Lower leg skin (tissue), 4 donors: ENCODE measurements at regions not wholly inside any gene's neighbourhood (a gene's known extent, or its start where the extent isn't known, plus 50 kb on each side); places are given as distances from the start of the nearest gene placed in this dataset.

Experiments used
- DNase-seq, 2 donors: peaks; one replicate each; pipeline ENCODE4 v3.0.0-alpha.2; 2019; ENCODE audit warnings: low spot score in 2 of 2
- H3K4me3 ChIP-seq: fragments of 200-600 bp; sonication (generic); 2 replicates; pipeline ENCODE4 v1.5.1; 2017; ENCODE audit warnings: mild to moderate bottlenecking, low read depth; ENCODE audit not compliant: poor library complexity, severe bottlenecking
- POLR2A ChIP-seq, 2 donors: fragments of 450-650 bp; IDR thresholded peaks; one replicate each; pipeline ENCODE4 v1.6.1; 2016 to 2017; ENCODE audit warnings: antibody characterized with exemption in 2 of 2, mild to moderate bottlenecking in 1 of 2, moderate library complexity in 1 of 2
- WGBS, 2 donors: methylation state at CpG; one replicate each; pipeline ENCODE4 v1.1.5; 2018; 5-methylcytosine and 5-hydroxymethylcytosine counted together
- intact Hi-C: fragments of 100-400 bp; cut with DNase I; formaldehyde crosslinking; loops from one replicate; pipeline ENCODE4 v1.15.0; 2023; ENCODE audit warnings: low total_unique reads
- TF ChIP-seq, protein P1 (sequence below), 3 donors: fragments of 450-650 bp; IDR thresholded peaks; one replicate each; pipeline ENCODE4 v1.5.1; 2016; ENCODE audit warnings: antibody characterized with exemption in 3 of 3, mild to moderate bottlenecking in 3 of 3, moderate library complexity in 2 of 3

DNA sequence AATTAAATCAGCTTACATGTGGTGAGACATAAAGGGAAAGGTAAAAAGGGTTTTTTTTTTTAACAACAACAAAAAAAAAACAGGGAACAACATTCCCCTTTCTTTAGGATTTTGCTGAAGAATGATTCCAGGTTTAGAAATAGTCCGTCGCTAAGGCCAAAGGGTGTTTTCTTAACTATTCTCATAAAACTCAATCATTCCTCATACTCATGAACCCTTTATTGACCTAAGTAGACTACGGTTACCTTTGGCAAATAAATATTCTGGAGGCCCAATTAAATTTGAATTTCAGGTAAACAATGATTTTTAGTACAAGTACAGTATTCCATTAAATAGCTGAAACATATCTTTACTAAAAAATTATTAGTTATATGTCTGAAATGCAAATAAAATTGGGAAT, 55.6 kb upstream of the CCNG1 start:
- TF ChIP-seq, protein P1, sequence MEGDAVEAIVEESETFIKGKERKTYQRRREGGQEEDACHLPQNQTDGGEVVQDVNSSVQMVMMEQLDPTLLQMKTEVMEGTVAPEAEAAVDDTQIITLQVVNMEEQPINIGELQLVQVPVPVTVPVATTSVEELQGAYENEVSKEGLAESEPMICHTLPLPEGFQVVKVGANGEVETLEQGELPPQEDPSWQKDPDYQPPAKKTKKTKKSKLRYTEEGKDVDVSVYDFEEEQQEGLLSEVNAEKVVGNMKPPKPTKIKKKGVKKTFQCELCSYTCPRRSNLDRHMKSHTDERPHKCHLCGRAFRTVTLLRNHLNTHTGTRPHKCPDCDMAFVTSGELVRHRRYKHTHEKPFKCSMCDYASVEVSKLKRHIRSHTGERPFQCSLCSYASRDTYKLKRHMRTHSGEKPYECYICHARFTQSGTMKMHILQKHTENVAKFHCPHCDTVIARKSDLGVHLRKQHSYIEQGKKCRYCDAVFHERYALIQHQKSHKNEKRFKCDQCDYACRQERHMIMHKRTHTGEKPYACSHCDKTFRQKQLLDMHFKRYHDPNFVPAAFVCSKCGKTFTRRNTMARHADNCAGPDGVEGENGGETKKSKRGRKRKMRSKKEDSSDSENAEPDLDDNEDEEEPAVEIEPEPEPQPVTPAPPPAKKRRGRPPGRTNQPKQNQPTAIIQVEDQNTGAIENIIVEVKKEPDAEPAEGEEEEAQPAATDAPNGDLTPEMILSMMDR (IDR thresholded peaks at IDR 0.05) = no peak
- TF ChIP-seq POLR2A (IDR thresholded peaks at IDR 0.05) = no peak
- no peak overlapping the region for H3K4me3 ChIP-seq
- intact Hi-C loops = no loop called here
- no peak for DNase-seq
- 85 to 90% methylated on average over 3 of the region's 3 CpGs for WGBS, 2 donors

DNA sequence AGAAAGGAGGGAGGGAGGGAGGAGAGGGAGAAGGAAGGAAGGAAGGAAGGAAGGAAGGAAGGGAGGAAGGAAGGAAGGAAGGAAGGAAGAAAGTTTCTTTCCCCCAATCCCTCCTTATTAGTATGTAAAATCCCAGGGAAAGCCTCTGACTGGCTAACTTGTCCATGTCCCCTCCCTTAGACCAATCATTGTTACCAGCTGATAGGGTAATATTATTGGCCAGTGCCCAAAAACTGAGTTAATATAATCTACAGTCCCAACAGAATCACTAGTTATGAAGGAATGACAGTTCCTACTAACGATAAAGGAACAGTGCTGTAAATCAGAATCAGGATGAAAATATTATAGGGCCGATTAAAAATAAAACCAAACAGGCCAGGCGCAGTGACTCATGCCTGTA, 53.6 kb upstream of the CCNG1 start:
- 86% methylated on average over 3 of the region's 3 CpGs for WGBS, 2 donors
- no peak for TF ChIP-seq POLR2A (IDR thresholded peaks at IDR 0.05)
- TF ChIP-seq, protein P1 (IDR thresholded peaks at IDR 0.05) = no peak
- no peak for DNase-seq
- no peak overlapping the region for H3K4me3 ChIP-seq
- intact Hi-C loops = no loop called here

DNA sequence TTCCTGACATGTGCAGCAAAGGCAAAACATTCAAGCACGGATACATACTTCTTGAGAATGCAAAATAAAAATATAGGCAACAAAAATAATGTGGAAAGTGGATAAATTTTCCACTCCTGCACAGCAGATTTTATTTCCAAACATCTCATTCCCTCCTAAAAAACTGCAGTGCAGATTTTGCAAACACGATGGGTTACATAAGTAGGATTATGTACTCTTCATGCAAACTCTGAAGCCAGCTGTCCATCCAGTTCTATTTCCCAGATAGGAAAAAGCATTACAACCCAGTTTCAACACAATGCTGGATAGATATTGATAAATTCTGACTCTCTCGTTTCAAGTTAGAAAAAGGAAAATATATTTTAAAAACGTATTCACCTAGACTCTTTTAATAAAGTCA, 52.7 kb upstream of the CCNG1 start:
- no peak for DNase-seq
- TF ChIP-seq, protein P1 (IDR thresholded peaks at IDR 0.05) = no peak
- TF ChIP-seq POLR2A (IDR thresholded peaks at IDR 0.05) = no peak
- H3K4me3 ChIP-seq = no peak overlapping the region
- intact Hi-C loops = no loop called here
- 61% methylated on average over 4 of the region's 4 CpGs for WGBS, 2 donors

DNA sequence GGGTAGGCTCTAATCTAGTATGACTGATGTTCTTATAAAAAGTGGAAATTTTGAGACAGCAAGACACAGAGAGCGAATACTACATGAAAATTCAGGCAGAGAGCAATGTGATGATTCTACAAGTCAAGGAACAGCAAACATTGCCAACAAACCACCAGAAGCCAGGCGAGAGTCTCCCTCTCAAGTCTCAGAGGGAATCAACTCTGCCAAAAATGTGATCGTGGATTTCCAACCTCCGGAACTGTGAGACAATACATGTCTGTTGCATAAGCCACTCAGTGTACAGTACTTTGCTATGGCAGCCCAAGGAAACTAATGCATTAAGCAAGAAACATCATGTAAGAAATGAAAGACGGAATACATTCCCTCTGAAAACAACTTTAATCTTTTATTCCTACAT, 52.1 kb upstream of the CCNG1 start:
- TF ChIP-seq, protein P1 (IDR thresholded peaks at IDR 0.05) = no peak
- no peak for TF ChIP-seq POLR2A (IDR thresholded peaks at IDR 0.05)
- intact Hi-C loops = no loop called here
- no peak for DNase-seq
- no peak overlapping the region for H3K4me3 ChIP-seq
- WGBS, 2 donors = 50% methylated on average over 5 of the region's 5 CpGs

DNA sequence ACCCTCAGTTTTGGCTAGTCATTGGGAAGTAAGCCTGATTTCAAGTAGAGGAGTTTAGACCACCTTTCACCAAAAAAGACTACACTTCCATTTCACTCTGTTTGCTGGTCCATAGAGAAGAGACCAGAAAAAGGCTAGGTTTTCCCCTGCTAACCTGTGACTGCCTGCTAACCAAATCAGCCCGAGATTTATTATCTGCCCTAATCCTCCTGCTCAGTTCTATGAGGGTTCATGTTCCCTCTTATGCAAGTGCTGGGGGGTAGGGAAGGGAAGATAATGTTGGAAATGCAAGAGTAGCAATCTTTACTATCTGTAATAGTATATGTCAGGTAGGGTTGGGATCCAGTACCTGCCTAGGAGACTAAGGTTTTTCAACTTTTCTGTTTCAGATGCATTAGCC, 51.6 kb upstream of the CCNG1 start:
- TF ChIP-seq, protein P1 (IDR thresholded peaks at IDR 0.05) = no peak
- no peak for TF ChIP-seq POLR2A (IDR thresholded peaks at IDR 0.05)
- no peak overlapping the region for H3K4me3 ChIP-seq
- intact Hi-C loops = no loop called here
- WGBS, 2 donors = 40 to 61% methylated on average over 1 of the region's 1 CpG
- DNase-seq = no peak

DNA sequence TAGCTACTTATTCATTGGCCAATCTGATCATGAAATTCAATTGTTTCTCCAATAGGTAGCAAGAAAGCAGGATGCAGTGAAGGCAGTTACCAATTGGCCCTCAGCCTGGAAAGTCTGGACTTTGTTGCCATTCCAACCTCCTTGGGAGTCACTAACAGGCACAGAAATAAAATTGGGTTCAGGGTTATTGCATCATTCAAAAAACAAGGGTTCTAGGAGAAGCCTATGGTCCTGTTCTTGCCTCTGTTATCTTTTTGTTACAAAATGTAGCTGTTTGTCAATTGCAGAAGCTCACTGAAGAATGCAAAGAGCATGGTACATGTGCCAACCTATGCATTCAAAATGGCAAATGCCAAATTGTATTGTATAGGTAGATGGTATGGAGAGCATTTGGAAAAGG, 51.0 kb upstream of the CCNG1 start:
- TF ChIP-seq POLR2A (IDR thresholded peaks at IDR 0.05) = no peak
- TF ChIP-seq, protein P1 (IDR thresholded peaks at IDR 0.05) = no peak
- no peak overlapping the region for H3K4me3 ChIP-seq
- intact Hi-C loops = no loop called here
- DNase-seq = no peak
